A549 (cell line): ENCODE measurements at regions not wholly inside any gene's neighbourhood (a gene's known extent, or its start where the extent isn't known, plus 50 kb on each side); places are given as distances from the start of the nearest gene placed in this dataset.

Experiments
- ATAC-seq, 2 experiments: fragments of 200-7000 bp in 1 of 2; fragments of >200 bp in 1 of 2; cut with Nextera tagmentation in 1 of 2; cut with Tn5 transposase in 1 of 2; 3 replicates each; pipeline versions ENCODE4 v1.8.0 to v1.9.1; 2018 to 2020; ENCODE audit warnings: mild to moderate bottlenecking in 1 of 2, moderate library complexity in 1 of 2
- CTCF ChIA-PET: fragments of 300-600 bp; sonication (Branson Sonifier 250); formaldehyde crosslinking; extraction: SDS; loops from one replicate; lab custom pipeline; 2021; ENCODE audit warnings: antibody characterized with exemption, inconsistent platforms; lab: Yijun Ruan, JAX
- POLR2A ChIA-PET: fragments of 350-600 bp; formaldehyde crosslinking; extraction: SDS; loops from one replicate; lab custom pipeline; 2021; ENCODE audit warnings: antibody characterized with exemption, inconsistent platforms; lab: Yijun Ruan, JAX
- DNase-seq, 2 experiments: peaks; one replicate each; pipeline versions ENCODE4 v3.0.0 to v3.0.0-alpha.2; 2011 to 2016; ENCODE audit warnings: low read depth in 1 of 2, low spot score in 1 of 2
- FAIRE-seq: peaks from 2 replicates; lab custom pipeline; 2011; peaks lifted over from hg19 to GRCh38; lab: Jason Lieb, UNC
- H3K27ac ChIP-seq, 2 experiments: fragments of >200 bp; sonication (Bioruptor Twin); formaldehyde crosslinking; 3 replicates each; pipeline ENCODE4 v1.5.1; 2016 to 2017
- H3K4me1 ChIP-seq: fragments of >200 bp; sonication (Bioruptor Twin); formaldehyde crosslinking; 3 replicates; pipeline ENCODE4 v1.6.1; 2016
- H3K4me2 ChIP-seq: fragments of >200 bp; sonication (Bioruptor Twin); formaldehyde crosslinking; 3 replicates; pipeline ENCODE4 v1.6.1; 2016
- H3K4me3 ChIP-seq: fragments of >200 bp; sonication (Bioruptor Twin); formaldehyde crosslinking; 3 replicates; pipeline ENCODE4 v1.5.1; 2016
- H3K9me3 ChIP-seq: fragments of >200 bp; sonication (Bioruptor Twin); formaldehyde crosslinking; 3 replicates; pipeline ENCODE4 v1.6.1; 2016
- CBX2 ChIP-seq: fragments of 200-600 bp; sonication (generic); IDR thresholded peaks from 2 replicates; pipeline ENCODE4 v1.6.1; 2016; ENCODE audit warnings: low read depth, mild to moderate bottlenecking, borderline replicate concordance
- E2F6 ChIP-seq: IDR thresholded peaks from 2 replicates; pipeline ENCODE4 v1.6.1; 2012; ENCODE audit warnings: low read depth, borderline replicate concordance
- FOSL2 ChIP-seq, 2 experiments: fragments of 450-650 bp in 1 of 2; fragments of >200 bp in 1 of 2; sonication (Bioruptor Twin) in 1 of 2; formaldehyde crosslinking; IDR thresholded peaks; 2 replicates each; pipeline versions ENCODE4 v1.5.0 to v1.6.1; 2016 to 2020; ENCODE audit warnings: mild to moderate bottlenecking in 1 of 2, moderate library complexity in 1 of 2
- FOXS1 ChIP-seq: fragments of 250-450 bp; sonication (Bioruptor Pico); IDR thresholded peaks from 2 replicates; pipeline ENCODE4 v1.5.0; 2020; ENCODE audit warnings: mild to moderate bottlenecking, moderate library complexity
- JUN ChIP-seq, 2 experiments: fragments of >200 bp; sonication (Bioruptor Twin); formaldehyde crosslinking; IDR thresholded peaks; 2 replicates in 1 of 2; 3 replicates in 1 of 2; pipeline ENCODE4 v1.6.1; 2016 to 2017
- POLR2AphosphoS2 ChIP-seq: conservative IDR thresholded peaks from 2 replicates; pipeline ENCODE4 v1.6.1; 2012; ENCODE audit warnings: low read length, improper control_type of control experiment, inconsistent platforms
- RCOR1 ChIP-seq: fragments of 150-350 bp; IDR thresholded peaks from 2 replicates; pipeline ENCODE4 v1.6.1; 2014; ENCODE audit warnings: antibody characterized with exemption, low read length, low read depth
- SMC3 ChIP-seq: fragments of >200 bp; sonication (Bioruptor Twin); formaldehyde crosslinking; IDR thresholded peaks from 3 replicates; pipeline ENCODE4 v1.6.1; 2018; ENCODE audit warnings: inconsistent platforms
- SREBF2 ChIP-seq: fragments of 450-650 bp; IDR thresholded peaks from 2 replicates; pipeline ENCODE4 v1.6.1; 2014; ENCODE audit warnings: mild to moderate bottlenecking, moderate library complexity
- TFCP2L1 ChIP-seq: fragments of 250-450 bp; sonication (Bioruptor Pico); IDR thresholded peaks from 2 replicates; pipeline ENCODE4 v1.5.0; 2021; ENCODE audit warnings: mild to moderate bottlenecking
- TP53 ChIP-seq: fragments of 250-450 bp; sonication (Bioruptor Pico); IDR thresholded peaks from 2 replicates; pipeline ENCODE4 v1.5.0; 2021; ENCODE audit warnings: mild to moderate bottlenecking, moderate library complexity
- ZC3H11A ChIP-seq: fragments of 450-650 bp; IDR thresholded peaks from 2 replicates; pipeline ENCODE4 v1.6.1; 2014; ENCODE audit warnings: antibody characterized with exemption, mild to moderate bottlenecking
- ZFP36 ChIP-seq: fragments of 450-650 bp; IDR thresholded peaks from 2 replicates; pipeline ENCODE4 v1.6.1; 2014; ENCODE audit warnings: borderline replicate concordance; ENCODE audit not compliant: partially characterized antibody
- ZNF302 ChIP-seq: fragments of 250-450 bp; sonication (Bioruptor Pico); IDR thresholded peaks from 2 replicates; pipeline ENCODE4 v1.9.0; 2021; ENCODE audit warnings: inconsistent platforms, mild to moderate bottlenecking, moderate library complexity
- WGBS: methylation state at CpG from one replicate; pipeline ENCODE4 v1.1.6; 2017; ENCODE audit errors: missing lambda C conversion rate; 5-methylcytosine and 5-hydroxymethylcytosine counted together
- TF ChIP-seq, protein P1 (sequence below): fragments of 200-600 bp; sonication (generic); IDR thresholded peaks from 2 replicates; pipeline ENCODE4 v1.6.1; 2016; ENCODE audit warnings: antibody characterized with exemption, mild to moderate bottlenecking, moderate library complexity
- TF ChIP-seq, protein P2 (sequence below): IDR thresholded peaks from 2 replicates; pipeline ENCODE4 v1.6.1; 2012
- TF ChIP-seq, protein P3 (sequence below): fragments of 150-350 bp; IDR thresholded peaks from 2 replicates; pipeline ENCODE4 v1.6.1; 2014; ENCODE audit warnings: low read depth, mild to moderate bottlenecking, low read length

DNA sequence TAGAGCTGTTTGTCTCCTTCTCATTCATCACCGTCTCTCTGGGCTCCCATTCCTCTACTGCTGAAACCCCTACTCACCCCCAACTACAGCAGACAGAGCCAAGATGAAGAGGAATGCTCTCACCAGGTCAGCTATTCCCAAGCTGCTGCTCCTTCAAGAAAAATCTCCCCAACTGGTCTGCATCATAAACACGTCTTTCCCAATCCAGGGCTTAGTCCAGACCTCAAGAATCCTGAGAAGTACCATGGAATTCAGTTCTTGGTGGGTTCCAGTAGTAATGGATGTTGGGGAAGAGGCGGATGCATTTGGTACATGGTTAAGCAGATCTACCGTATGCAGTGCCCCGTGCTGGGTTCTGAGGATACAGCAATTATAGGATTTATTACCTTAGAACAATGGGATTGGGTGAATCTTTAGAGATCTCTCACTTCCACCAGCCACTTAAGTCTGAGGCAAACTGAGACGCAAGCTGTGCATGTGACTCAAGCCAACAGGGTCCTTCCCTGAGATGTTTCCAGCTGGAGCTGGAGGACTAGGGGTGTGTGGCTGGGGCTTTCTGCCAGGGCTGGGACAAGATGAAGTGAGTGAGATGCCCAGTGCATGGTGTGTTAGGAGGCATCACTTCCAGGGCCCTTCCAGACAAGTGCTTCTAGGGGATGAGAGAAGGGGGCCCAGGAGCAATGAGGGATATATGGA is 232.7 kb upstream of the CDH5 start:
- CTCF ChIA-PET, result no interaction called here
- no peak overlapping the region for H3K4me2 ChIP-seq
- no peak overlapping the region for H3K27ac ChIP-seq
- no peak overlapping the region for H3K4me3 ChIP-seq
- TF ChIP-seq RCOR1 (no peak), ZNF302 (CRISPR knock-in tag) (no peak), SREBF2 (no peak), ZC3H11A (no peak)
- no peak for FAIRE-seq
- 38% methylated on average over 6 of the region's 6 CpGs for WGBS
- no peak for DNase-seq
- ATAC-seq, result no peak
- 0 out of 3 replicates have a peak, but pooled peaks cover 2% of the 10 kb centered on the region for H3K4me1 ChIP-seq
- no peaks in the 10 kb centered on the region for H3K9me3 ChIP-seq
- POLR2A ChIA-PET, result no interaction called here

GRCh38 chr16:66131895-66132294 is 234.6 kb upstream of the CDH5 start:
- POLR2A ChIA-PET, result interaction anchor here (0.6 kb wide), 1 partner anchor 26 kb away, joined by 10 read pairs; no protein-coding TSS in a partner anchor
- 8% methylated on average over 3 of the region's 3 CpGs for WGBS
- no peak overlapping the region for H3K27ac ChIP-seq
- H3K9me3 ChIP-seq, result no peaks in the 10 kb centered on the region
- no peak overlapping the region for H3K4me3 ChIP-seq
- no peak for DNase-seq
- FAIRE-seq, result no peak
- no peak for ATAC-seq
- no peak overlapping the region for H3K4me2 ChIP-seq
- CTCF ChIA-PET, result no interaction called here
- TF ChIP-seq JUN (IDR thresholded peaks at IDR 0.05) (no peak), TFCP2L1 (no peak)
- H3K4me1 ChIP-seq, result 0 out of 3 replicates have a peak, but pooled peaks cover 2% of the 10 kb centered on the region

DNA sequence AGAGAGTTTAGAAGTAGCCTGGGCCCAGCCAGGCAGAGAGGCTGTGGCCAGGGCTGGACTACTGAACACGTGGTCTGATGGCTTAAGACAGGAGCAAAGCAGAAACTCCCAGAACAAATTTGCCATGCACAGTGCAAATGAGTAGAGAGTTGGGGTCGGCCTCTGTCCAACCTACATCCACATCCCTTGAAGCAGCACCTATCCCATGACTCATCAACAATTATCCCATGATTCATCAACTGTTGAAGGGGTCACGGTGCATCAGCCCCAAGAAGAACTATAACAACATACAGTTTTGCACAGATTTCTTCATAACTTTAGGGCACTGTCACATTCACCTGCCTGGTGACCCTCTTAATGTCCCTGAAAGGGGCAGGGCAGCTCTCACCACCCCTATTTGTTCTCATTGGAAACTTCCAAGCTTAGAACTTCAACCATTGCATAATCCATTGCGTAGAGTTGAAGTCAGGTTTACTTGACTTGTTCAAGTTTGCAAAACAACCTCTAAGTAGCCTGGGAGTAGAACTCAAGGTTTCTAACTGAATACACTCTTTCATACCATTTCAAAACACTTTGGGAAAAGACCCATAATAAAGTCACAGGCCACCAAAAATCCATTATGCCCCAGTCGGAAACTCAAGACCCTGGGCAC is 235.2 kb upstream of the CDH5 start:
- Histone ChIP-seq H3K4me2 (no peak overlapping the region), H3K4me3 (no peak overlapping the region), H3K9me3 (no peaks in the 10 kb centered on the region), H3K4me1 (0 out of 3 replicates have a peak, but pooled peaks cover 2% of the 10 kb centered on the region), H3K27ac (no peak overlapping the region)
- ChIA-PET CTCF (no interaction called here), POLR2A (interaction anchor here (0.6 kb wide), 1 partner anchor 26 kb away, joined by 10 read pairs; no protein-coding TSS in a partner anchor)
- WGBS, result 30% methylated on average over 5 of the region's 5 CpGs
- DNase-seq (no peak), ATAC-seq (no peak), FAIRE-seq (no peak)
- no peak for TF ChIP-seq FOSL2 (IDR thresholded peaks at IDR 0.05)
- TF ChIP-seq FOSL2 (CRISPR knock-in tag; IDR thresholded peaks at IDR 0.05), result peak; percentile 35; the same call in 1 of the 2 replicates
- no peak for TF ChIP-seq E2F6

GRCh38 chr16:66130296-66130905 is 236.1 kb upstream of the CDH5 start:
- ChIA-PET POLR2A (no interaction called here), CTCF (no interaction called here)
- FAIRE-seq (no peak), ATAC-seq (no peak), DNase-seq (no peak)
- H3K4me1 ChIP-seq, result 0 out of 3 replicates have a peak, but pooled peaks cover 2% of the 10 kb centered on the region
- H3K4me3 ChIP-seq, result no peak overlapping the region
- H3K4me2 ChIP-seq, result no peak overlapping the region
- H3K27ac ChIP-seq, result no peak overlapping the region
- no peaks in the 10 kb centered on the region for H3K9me3 ChIP-seq
- WGBS, result 28% methylated on average over 5 of the region's 5 CpGs
- TF ChIP-seq, protein P1, sequence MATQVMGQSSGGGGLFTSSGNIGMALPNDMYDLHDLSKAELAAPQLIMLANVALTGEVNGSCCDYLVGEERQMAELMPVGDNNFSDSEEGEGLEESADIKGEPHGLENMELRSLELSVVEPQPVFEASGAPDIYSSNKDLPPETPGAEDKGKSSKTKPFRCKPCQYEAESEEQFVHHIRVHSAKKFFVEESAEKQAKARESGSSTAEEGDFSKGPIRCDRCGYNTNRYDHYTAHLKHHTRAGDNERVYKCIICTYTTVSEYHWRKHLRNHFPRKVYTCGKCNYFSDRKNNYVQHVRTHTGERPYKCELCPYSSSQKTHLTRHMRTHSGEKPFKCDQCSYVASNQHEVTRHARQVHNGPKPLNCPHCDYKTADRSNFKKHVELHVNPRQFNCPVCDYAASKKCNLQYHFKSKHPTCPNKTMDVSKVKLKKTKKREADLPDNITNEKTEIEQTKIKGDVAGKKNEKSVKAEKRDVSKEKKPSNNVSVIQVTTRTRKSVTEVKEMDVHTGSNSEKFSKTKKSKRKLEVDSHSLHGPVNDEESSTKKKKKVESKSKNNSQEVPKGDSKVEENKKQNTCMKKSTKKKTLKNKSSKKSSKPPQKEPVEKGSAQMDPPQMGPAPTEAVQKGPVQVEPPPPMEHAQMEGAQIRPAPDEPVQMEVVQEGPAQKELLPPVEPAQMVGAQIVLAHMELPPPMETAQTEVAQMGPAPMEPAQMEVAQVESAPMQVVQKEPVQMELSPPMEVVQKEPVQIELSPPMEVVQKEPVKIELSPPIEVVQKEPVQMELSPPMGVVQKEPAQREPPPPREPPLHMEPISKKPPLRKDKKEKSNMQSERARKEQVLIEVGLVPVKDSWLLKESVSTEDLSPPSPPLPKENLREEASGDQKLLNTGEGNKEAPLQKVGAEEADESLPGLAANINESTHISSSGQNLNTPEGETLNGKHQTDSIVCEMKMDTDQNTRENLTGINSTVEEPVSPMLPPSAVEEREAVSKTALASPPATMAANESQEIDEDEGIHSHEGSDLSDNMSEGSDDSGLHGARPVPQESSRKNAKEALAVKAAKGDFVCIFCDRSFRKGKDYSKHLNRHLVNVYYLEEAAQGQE, result no peak
- TF ChIP-seq FOXS1 (CRISPR knock-in tag) (no peak), E2F6 (no peak), ZFP36 (no peak), POLR2AphosphoS2 (no peak), TP53 (CRISPR knock-in tag) (no peak), CBX2 (no peak), SMC3 (no peak)
- TF ChIP-seq, protein P2, sequence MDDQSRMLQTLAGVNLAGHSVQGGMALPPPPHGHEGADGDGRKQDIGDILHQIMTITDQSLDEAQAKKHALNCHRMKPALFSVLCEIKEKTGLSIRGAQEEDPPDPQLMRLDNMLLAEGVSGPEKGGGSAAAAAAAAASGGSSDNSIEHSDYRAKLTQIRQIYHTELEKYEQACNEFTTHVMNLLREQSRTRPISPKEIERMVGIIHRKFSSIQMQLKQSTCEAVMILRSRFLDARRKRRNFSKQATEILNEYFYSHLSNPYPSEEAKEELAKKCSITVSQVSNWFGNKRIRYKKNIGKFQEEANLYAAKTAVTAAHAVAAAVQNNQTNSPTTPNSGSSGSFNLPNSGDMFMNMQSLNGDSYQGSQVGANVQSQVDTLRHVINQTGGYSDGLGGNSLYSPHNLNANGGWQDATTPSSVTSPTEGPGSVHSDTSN, result no peak
- TF ChIP-seq, protein P3, sequence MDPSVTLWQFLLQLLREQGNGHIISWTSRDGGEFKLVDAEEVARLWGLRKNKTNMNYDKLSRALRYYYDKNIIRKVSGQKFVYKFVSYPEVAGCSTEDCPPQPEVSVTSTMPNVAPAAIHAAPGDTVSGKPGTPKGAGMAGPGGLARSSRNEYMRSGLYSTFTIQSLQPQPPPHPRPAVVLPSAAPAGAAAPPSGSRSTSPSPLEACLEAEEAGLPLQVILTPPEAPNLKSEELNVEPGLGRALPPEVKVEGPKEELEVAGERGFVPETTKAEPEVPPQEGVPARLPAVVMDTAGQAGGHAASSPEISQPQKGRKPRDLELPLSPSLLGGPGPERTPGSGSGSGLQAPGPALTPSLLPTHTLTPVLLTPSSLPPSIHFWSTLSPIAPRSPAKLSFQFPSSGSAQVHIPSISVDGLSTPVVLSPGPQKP, result no peak
